Chondrocyte (in vitro differentiated cells): ENCODE measurements at regions not wholly inside any gene's neighbourhood (a gene's known extent, or its start where the extent isn't known, plus 50 kb on each side); places are given as distances from the start of the nearest gene placed in this dataset.

Source experiments
- DNase-seq: peaks from one replicate; pipeline ENCODE4 v3.0.0; 2021; ENCODE audit warnings: mixed read lengths, low spot score
- H3K27ac Mint-ChIP-seq: one replicate; pipeline ENCODE4 v1.8.0; 2021; ENCODE audit warnings: mild to moderate bottlenecking, moderate library complexity, mixed read lengths; ENCODE audit not compliant: unreplicated experiment
- H3K27me3 Mint-ChIP-seq: 2 replicates; pipeline ENCODE4 v1.8.0; 2021; ENCODE audit warnings: low read depth, mixed read lengths
- H3K36me3 Mint-ChIP-seq: 2 replicates; pipeline ENCODE4 v1.8.0; 2021; ENCODE audit warnings: low read depth, mixed read lengths
- H3K4me1 Mint-ChIP-seq: 2 replicates; pipeline ENCODE4 v1.8.0; 2021; ENCODE audit warnings: low read depth, mild to moderate bottlenecking, mixed read lengths
- H3K4me3 Mint-ChIP-seq: one replicate; pipeline ENCODE4 v1.8.0; 2021; ENCODE audit warnings: mild to moderate bottlenecking, moderate library complexity, mixed read lengths; ENCODE audit not compliant: unreplicated experiment
- H3K9me3 Mint-ChIP-seq: 2 replicates; pipeline ENCODE4 v1.8.0; 2021; ENCODE audit warnings: low read depth, mixed read lengths
- TF ChIP-seq, protein P1 (sequence below): fragments of 200-600 bp; sonication (generic); IDR thresholded peaks from 2 replicates; pipeline ENCODE4 v1.5.0; 2021; ENCODE audit warnings: antibody characterized with exemption, mild to moderate bottlenecking, moderate library complexity

DNA sequence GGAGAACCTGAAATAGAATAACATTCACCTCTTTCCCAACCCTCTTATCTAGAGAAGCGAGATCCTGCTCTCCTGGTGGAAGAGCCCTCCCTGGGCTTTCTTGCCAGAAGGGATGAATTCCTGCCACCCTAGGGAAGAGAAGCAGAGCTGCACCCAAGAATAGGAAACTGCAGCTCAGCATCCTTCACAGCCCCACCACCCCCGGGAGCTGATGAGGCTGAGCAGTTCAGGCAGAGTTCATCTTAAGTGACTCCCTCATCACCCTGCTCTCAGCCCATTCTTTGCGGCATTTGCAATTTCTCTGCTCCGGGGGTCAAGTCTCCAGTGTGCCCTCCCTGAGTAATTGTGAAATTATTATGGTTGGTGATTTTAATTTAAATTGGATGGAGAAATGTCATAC lies 514.9 kb downstream of the BUD13 start:
- no peaks in the 10 kb centered on the region for H3K36me3 Mint-ChIP-seq
- TF ChIP-seq, protein P1, sequence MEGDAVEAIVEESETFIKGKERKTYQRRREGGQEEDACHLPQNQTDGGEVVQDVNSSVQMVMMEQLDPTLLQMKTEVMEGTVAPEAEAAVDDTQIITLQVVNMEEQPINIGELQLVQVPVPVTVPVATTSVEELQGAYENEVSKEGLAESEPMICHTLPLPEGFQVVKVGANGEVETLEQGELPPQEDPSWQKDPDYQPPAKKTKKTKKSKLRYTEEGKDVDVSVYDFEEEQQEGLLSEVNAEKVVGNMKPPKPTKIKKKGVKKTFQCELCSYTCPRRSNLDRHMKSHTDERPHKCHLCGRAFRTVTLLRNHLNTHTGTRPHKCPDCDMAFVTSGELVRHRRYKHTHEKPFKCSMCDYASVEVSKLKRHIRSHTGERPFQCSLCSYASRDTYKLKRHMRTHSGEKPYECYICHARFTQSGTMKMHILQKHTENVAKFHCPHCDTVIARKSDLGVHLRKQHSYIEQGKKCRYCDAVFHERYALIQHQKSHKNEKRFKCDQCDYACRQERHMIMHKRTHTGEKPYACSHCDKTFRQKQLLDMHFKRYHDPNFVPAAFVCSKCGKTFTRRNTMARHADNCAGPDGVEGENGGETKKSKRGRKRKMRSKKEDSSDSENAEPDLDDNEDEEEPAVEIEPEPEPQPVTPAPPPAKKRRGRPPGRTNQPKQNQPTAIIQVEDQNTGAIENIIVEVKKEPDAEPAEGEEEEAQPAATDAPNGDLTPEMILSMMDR = no peak
- H3K9me3 Mint-ChIP-seq = no peaks in the 10 kb centered on the region
- no peak for DNase-seq
- no peak overlapping the region for H3K27ac Mint-ChIP-seq
- peaks cover 54% of the 10 kb centered on the region for H3K27me3 Mint-ChIP-seq
- H3K4me3 Mint-ChIP-seq = no peak overlapping the region
- H3K4me1 Mint-ChIP-seq = no peaks in the 10 kb centered on the region

GRCh38 chr11:116257092-116257491 lies 515.7 kb downstream of the BUD13 start:
- Mint-ChIP-seq H3K9me3 (peaks cover 4% of the 10 kb centered on the region), H3K27me3 (peaks cover 55% of the 10 kb centered on the region), H3K4me3 (no peak overlapping the region), H3K4me1 (no peaks in the 10 kb centered on the region), H3K36me3 (no peaks in the 10 kb centered on the region), H3K27ac (no peak overlapping the region)
- TF ChIP-seq, protein P1 = no peak
- DNase-seq = no peak

DNA sequence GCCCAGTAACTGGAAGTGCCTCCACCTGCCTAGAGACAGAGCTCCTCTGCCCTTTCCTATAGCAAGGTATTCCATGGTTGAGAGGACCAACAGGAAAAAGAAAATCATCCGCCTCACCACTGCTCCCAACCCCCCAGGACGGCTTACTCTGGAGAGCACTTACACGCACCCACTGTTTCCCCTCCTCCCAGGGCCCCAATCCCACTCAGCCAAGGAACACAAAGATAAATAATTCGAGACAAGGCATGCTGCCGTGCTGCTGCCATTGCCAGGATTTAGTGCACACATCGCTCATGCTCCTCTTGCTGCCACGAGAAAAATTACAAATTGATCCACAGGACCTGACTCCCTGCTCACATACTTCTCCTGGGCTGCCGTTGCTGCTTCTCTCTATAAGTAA lies 516.6 kb downstream of the BUD13 start:
- H3K4me3 Mint-ChIP-seq = no peak overlapping the region
- TF ChIP-seq, protein P1 = no peak
- H3K27ac Mint-ChIP-seq = no peak overlapping the region
- DNase-seq = no peak
- no peaks in the 10 kb centered on the region for H3K36me3 Mint-ChIP-seq
- H3K27me3 Mint-ChIP-seq = peaks cover 48% of the 10 kb centered on the region
- no peaks in the 10 kb centered on the region for H3K4me1 Mint-ChIP-seq
- H3K9me3 Mint-ChIP-seq = peaks cover 6% of the 10 kb centered on the region

GRCh38 chr11:116255321-116255953 lies 517.4 kb downstream of the BUD13 start:
- no peaks in the 10 kb centered on the region for H3K36me3 Mint-ChIP-seq
- H3K9me3 Mint-ChIP-seq = peaks cover 6% of the 10 kb centered on the region
- peaks cover 44% of the 10 kb centered on the region for H3K27me3 Mint-ChIP-seq
- DNase-seq = no peak
- no peak overlapping the region for H3K27ac Mint-ChIP-seq
- TF ChIP-seq, protein P1 = no peak
- no peaks in the 10 kb centered on the region for H3K4me1 Mint-ChIP-seq
- H3K4me3 Mint-ChIP-seq = no peak overlapping the region

- H3K27ac Mint-ChIP-seq = no peak overlapping the region
- TF ChIP-seq, protein P1 = no peak
- no peak for DNase-seq
- peaks cover 60% of the 10 kb centered on the region for H3K27me3 Mint-ChIP-seq
- H3K4me1 Mint-ChIP-seq = no peaks in the 10 kb centered on the region
- no peaks in the 10 kb centered on the region for H3K36me3 Mint-ChIP-seq
- H3K9me3 Mint-ChIP-seq = peaks cover 6% of the 10 kb centered on the region
- H3K4me3 Mint-ChIP-seq = no peak overlapping the region
Measured at GRCh38 chr11:116250155-116250554, 522.6 kb downstream of the BUD13 start.
